Mesendoderm (in vitro differentiated cells): ENCODE measurements at regions not wholly inside any gene's neighbourhood (a gene's known extent, or its start where the extent isn't known, plus 50 kb on each side); places are given as distances from the start of the nearest gene placed in this dataset.

ENCODE experiments used
- DNase-seq: peaks from one replicate; pipeline ENCODE4 v3.0.0; 2013
- H2AK5ac ChIP-seq: 2 replicates; pipeline ENCODE4 v1.6.1; 2013; ENCODE audit warnings: low read length, inconsistent platforms
- H2BK120ac ChIP-seq: 2 replicates; pipeline ENCODE4 v1.6.1; 2013; ENCODE audit warnings: low read depth, mild to moderate bottlenecking, low read length, moderate library complexity, mixed read lengths
- H2BK15ac ChIP-seq: replicated peaks from 2 replicates; pipeline ENCODE4 v1.6.1; 2013; ENCODE audit warnings: low read depth, mild to moderate bottlenecking, moderate library complexity
- H2BK5ac ChIP-seq: 2 replicates; pipeline ENCODE4 v1.6.1; 2013; ENCODE audit warnings: low read length, inconsistent platforms
- H3K18ac ChIP-seq: 2 replicates; pipeline ENCODE4 v1.6.1; 2013; ENCODE audit warnings: mild to moderate bottlenecking, low read length, mixed read lengths
- H3K23ac ChIP-seq: one replicate; pipeline ENCODE4 v1.6.1; 2013; ENCODE audit warnings: low read length
- H3K27ac ChIP-seq: 2 replicates; pipeline ENCODE4 v1.5.1; 2013; ENCODE audit warnings: low read depth, mild to moderate bottlenecking, inconsistent platforms, low read length, moderate library complexity
- H3K27me3 ChIP-seq: 2 replicates; pipeline ENCODE4 v1.6.1; 2013; ENCODE audit warnings: low read length, control low read depth, mild to moderate bottlenecking, inconsistent platforms; ENCODE audit not compliant: insufficient read depth, poor library complexity
- H3K36me3 ChIP-seq: 2 replicates; pipeline ENCODE4 v1.6.1; 2013; ENCODE audit warnings: low read length, inconsistent platforms; ENCODE audit not compliant: control insufficient read depth, insufficient read depth
- H3K4ac ChIP-seq: one replicate; pipeline ENCODE4 v1.6.1; 2013; ENCODE audit warnings: low read depth, mild to moderate bottlenecking, low read length, moderate library complexity
- H3K4me1 ChIP-seq: 2 replicates; pipeline ENCODE4 v1.6.1; 2013; ENCODE audit warnings: low read depth, low read length, inconsistent platforms; ENCODE audit not compliant: control insufficient read depth
- H3K4me2 ChIP-seq: 2 replicates; pipeline ENCODE4 v1.6.1; 2013; ENCODE audit warnings: low read length
- H3K4me3 ChIP-seq: 2 replicates; pipeline ENCODE4 v1.5.1; 2013; ENCODE audit warnings: mild to moderate bottlenecking, low read length
- H3K56ac ChIP-seq: one replicate; pipeline ENCODE4 v1.6.1; 2013; ENCODE audit warnings: low read length
- H3K79me1 ChIP-seq: 2 replicates; pipeline ENCODE4 v1.6.1; 2013; ENCODE audit warnings: low read length, inconsistent platforms
- H3K79me2 ChIP-seq: 2 replicates; pipeline ENCODE4 v1.6.1; 2013; ENCODE audit warnings: mild to moderate bottlenecking, low read length; ENCODE audit not compliant: control insufficient read depth, insufficient read depth
- H3K9ac ChIP-seq: 2 replicates; pipeline ENCODE4 v1.6.1; 2013; ENCODE audit warnings: low read length, inconsistent platforms
- H4K5ac ChIP-seq: one replicate; pipeline ENCODE4 v1.6.1; 2013; ENCODE audit warnings: low read length
- H4K8ac ChIP-seq: one replicate; pipeline ENCODE4 v1.6.1; 2013; ENCODE audit warnings: low read depth, mild to moderate bottlenecking, control low read depth, low read length, moderate library complexity
- WGBS: extraction: QIAGEN DNeasy Blood & Tissue Kit; methylation state at CpG from one replicate; pipeline ENCODE4 v1.1.7; 2013; ENCODE audit warnings: low lambda C conversion rate, missing lambda C conversion rate; ENCODE audit not compliant: insufficient coverage; ENCODE audit errors: extremely low coverage; 5-methylcytosine and 5-hydroxymethylcytosine counted together

DNA sequence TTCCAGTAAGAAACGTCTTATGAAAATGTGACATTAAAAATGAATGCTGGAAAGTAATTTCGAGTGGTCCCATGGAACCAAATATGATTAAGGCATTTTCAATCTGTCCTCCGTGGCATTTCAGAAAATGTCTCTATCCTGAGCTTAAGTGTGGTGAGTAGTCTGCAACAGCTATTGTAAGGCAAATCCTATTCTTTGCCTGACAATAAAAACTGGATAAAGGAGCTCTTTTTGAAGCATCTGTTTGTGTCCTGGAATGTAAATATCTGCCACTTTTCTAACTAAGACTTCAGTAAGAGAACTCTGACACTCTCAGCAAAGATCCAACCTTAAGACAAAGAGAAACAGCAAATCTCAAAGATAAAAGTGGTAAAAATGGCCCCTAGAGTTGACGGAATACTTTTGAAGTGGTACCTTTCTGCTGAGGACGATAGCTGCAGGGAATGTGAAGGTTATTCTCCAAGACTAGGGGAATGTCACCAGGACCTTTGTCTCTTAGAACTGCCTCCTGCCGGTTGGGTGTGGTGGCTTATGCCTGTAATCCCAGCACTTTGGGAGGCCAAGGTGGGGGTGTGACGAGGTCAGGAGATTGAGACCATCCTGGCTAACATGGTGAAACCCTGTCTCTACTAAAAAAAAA, 486.7 kb upstream of the ZP4 start:
- H3K27ac ChIP-seq = no peak overlapping the region
- DNase-seq = peak; percentile 28
- H2BK120ac ChIP-seq = no peak overlapping the region
- H3K79me1 ChIP-seq = no peaks in the 10 kb centered on the region
- H3K4me2 ChIP-seq = no peak overlapping the region
- H2BK15ac ChIP-seq = no peak overlapping the region
- H3K4me3 ChIP-seq = no peak overlapping the region
- WGBS = no CpG with 5 or more reads among the region's 7 CpGs
- H3K23ac ChIP-seq = no peak overlapping the region
- no peak overlapping the region for H3K56ac ChIP-seq
- no peaks in the 10 kb centered on the region for H3K4me1 ChIP-seq
- no peaks in the 10 kb centered on the region for H3K79me2 ChIP-seq
- H3K9ac ChIP-seq = no peak overlapping the region
- H3K18ac ChIP-seq = no peak overlapping the region
- H4K8ac ChIP-seq = no peak overlapping the region
- no peak overlapping the region for H4K5ac ChIP-seq
- H3K4ac ChIP-seq = no peak overlapping the region
- no peaks in the 10 kb centered on the region for H3K36me3 ChIP-seq
- H2AK5ac ChIP-seq = no peak overlapping the region
- H3K27me3 ChIP-seq = no peaks in the 10 kb centered on the region
- no peak overlapping the region for H2BK5ac ChIP-seq

DNA sequence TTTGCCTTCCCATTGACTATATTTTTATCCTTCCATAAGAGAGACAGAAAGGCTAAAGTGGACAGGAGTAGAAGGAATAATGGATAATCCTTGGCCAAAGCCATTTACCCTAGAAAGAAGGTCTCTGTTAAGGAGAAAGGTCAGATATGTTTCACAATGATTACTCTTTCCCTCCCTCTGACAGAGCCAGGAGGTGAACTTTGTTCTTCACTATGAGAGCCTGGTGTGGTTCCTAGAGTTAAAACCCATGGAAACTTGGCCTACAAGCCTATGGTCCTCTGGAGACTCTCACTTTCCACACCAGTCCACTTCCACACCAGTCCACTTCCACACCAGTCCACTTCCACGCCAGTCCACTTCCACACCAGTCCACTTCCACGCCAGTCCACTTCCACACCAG, 479.9 kb upstream of the ZP4 start:
- Histone ChIP-seq H3K27ac (no peak overlapping the region), H3K27me3 (no peaks in the 10 kb centered on the region), H3K23ac (no peak overlapping the region), H3K4ac (no peak overlapping the region), H2AK5ac (no peak overlapping the region), H3K18ac (no peak overlapping the region), H2BK120ac (no peak overlapping the region), H2BK5ac (no peak overlapping the region), H3K79me1 (no peaks in the 10 kb centered on the region), H4K8ac (no peak overlapping the region), H3K9ac (no peak overlapping the region), H3K79me2 (no peaks in the 10 kb centered on the region), H3K4me3 (no peak overlapping the region), H3K36me3 (no peaks in the 10 kb centered on the region), H2BK15ac (no peak overlapping the region), H3K4me2 (no peak overlapping the region), H4K5ac (no peak overlapping the region), H3K4me1 (no peaks in the 10 kb centered on the region), H3K56ac (no peak overlapping the region)
- no peak for DNase-seq
- no CpG with 5 or more reads among the region's 2 CpGs for WGBS

GRCh38 chr1:238364214-238364892, 473.6 kb upstream of the ZP4 start:
- Histone ChIP-seq H3K79me2 (no peaks in the 10 kb centered on the region), H3K27ac (no peak overlapping the region), H2AK5ac (no peak overlapping the region), H3K18ac (no peak overlapping the region), H3K9ac (no peak overlapping the region), H3K36me3 (no peaks in the 10 kb centered on the region), H3K4ac (no peak overlapping the region), H4K8ac (no peak overlapping the region), H2BK15ac (no peak overlapping the region), H3K79me1 (no peaks in the 10 kb centered on the region), H3K4me2 (no peak overlapping the region), H3K4me1 (no peaks in the 10 kb centered on the region), H3K27me3 (no peaks in the 10 kb centered on the region), H3K23ac (no peak overlapping the region), H2BK120ac (no peak overlapping the region), H4K5ac (no peak overlapping the region), H3K4me3 (no peak overlapping the region), H3K56ac (no peak overlapping the region), H2BK5ac (no peak overlapping the region)
- DNase-seq = no peak
- WGBS = no CpG with 5 or more reads among the region's 4 CpGs

- Histone ChIP-seq H3K27me3 (no peaks in the 10 kb centered on the region), H3K4me2 (no peak overlapping the region), H3K79me1 (no peaks in the 10 kb centered on the region), H3K4ac (no peak overlapping the region), H3K23ac (no peak overlapping the region), H3K27ac (no peak overlapping the region), H3K36me3 (no peaks in the 10 kb centered on the region), H4K8ac (no peak overlapping the region), H2BK120ac (no peak overlapping the region), H2AK5ac (no peak overlapping the region), H3K4me1 (no peaks in the 10 kb centered on the region), H3K56ac (no peak overlapping the region), H3K4me3 (no peak overlapping the region), H2BK15ac (no peak overlapping the region), H2BK5ac (no peak overlapping the region), H3K18ac (no peak overlapping the region), H4K5ac (no peak overlapping the region), H3K9ac (no peak overlapping the region), H3K79me2 (no peaks in the 10 kb centered on the region)
- DNase-seq = no peak
- WGBS = no CpG with 5 or more reads among the region's 7 CpGs
These were observed 469.8 kb upstream of the ZP4 start for GRCh38 chr1:238360474-238360873.

DNA sequence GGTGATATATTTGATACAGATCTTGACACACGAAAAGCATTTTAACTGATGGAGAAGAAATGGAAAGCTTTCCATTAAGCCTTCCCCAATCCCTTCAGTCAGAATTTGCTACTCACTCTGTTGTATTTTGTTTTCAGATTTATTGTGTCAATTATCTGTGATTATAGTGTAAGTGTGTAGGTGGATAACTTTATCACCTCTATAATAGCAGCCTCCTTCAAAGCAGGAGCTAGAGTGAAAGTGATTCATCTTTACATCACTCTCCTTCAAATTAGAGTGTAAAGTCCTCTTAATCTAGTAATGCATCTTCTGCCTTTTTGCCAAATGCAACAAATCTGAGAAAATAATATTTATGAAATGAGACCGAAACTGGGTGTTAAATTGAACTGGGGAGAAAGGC, 459.7 kb upstream of the ZP4 start:
- Histone ChIP-seq H3K79me1 (no peaks in the 10 kb centered on the region), H4K8ac (no peak overlapping the region), H3K4me2 (no peak overlapping the region), H3K36me3 (no peaks in the 10 kb centered on the region), H3K79me2 (no peaks in the 10 kb centered on the region), H2BK120ac (no peak overlapping the region), H2BK5ac (no peak overlapping the region), H3K27me3 (no peaks in the 10 kb centered on the region), H3K9ac (no peak overlapping the region), H3K4ac (no peak overlapping the region), H2BK15ac (no peak overlapping the region), H2AK5ac (no peak overlapping the region), H4K5ac (no peak overlapping the region), H3K18ac (no peak overlapping the region), H3K27ac (no peak overlapping the region), H3K23ac (no peak overlapping the region), H3K4me1 (no peaks in the 10 kb centered on the region), H3K56ac (no peak overlapping the region), H3K4me3 (no peak overlapping the region)
- no CpG with 5 or more reads among the region's 2 CpGs for WGBS
- DNase-seq = no peak

GRCh38 chr1:238346340-238346739, 455.6 kb upstream of the ZP4 start:
- H4K8ac ChIP-seq = no peak overlapping the region
- no peak overlapping the region for H3K4ac ChIP-seq
- no peak overlapping the region for H3K4me3 ChIP-seq
- H3K27ac ChIP-seq = no peak overlapping the region
- H3K27me3 ChIP-seq = no peaks in the 10 kb centered on the region
- no peak overlapping the region for H3K9ac ChIP-seq
- DNase-seq = no peak
- no peak overlapping the region for H2BK5ac ChIP-seq
- no peaks in the 10 kb centered on the region for H3K79me1 ChIP-seq
- no peak overlapping the region for H3K4me2 ChIP-seq
- no peaks in the 10 kb centered on the region for H3K79me2 ChIP-seq
- H3K4me1 ChIP-seq = no peaks in the 10 kb centered on the region
- H2BK120ac ChIP-seq = no peak overlapping the region
- WGBS = no CpG with 5 or more reads among the region's 1 CpG
- no peak overlapping the region for H3K23ac ChIP-seq
- no peak overlapping the region for H2AK5ac ChIP-seq
- no peaks in the 10 kb centered on the region for H3K36me3 ChIP-seq
- no peak overlapping the region for H3K56ac ChIP-seq
- no peak overlapping the region for H3K18ac ChIP-seq
- no peak overlapping the region for H4K5ac ChIP-seq
- H2BK15ac ChIP-seq = no peak overlapping the region
